ENCODE measurements at regions not wholly inside any gene's neighbourhood (a gene's known extent, or its start where the extent isn't known, plus 50 kb on each side); places are given as distances from the start of the nearest gene placed in this dataset.
A peak's percentile ranks its signal among the peaks of the same experiment; 100 is the strongest.

GRCh38 chr18:22307528-22307927, 110.2 kb downstream of the CTAGE1 start:
- Histone ChIP-seq H3K36me3 (no peaks in the 10 kb centered on the region), H3K27ac (no peak overlapping the region), H3K4me1 (no peaks in the 10 kb centered on the region), H3K4me3 (no peak overlapping the region), H3K27me3 (no peaks in the 10 kb centered on the region), H3K9me3 (no peaks in the 10 kb centered on the region)
- peak in 1 of 2 donors; percentile 51 for ATAC-seq (ENCODE audit: low FRiP score in 2 of 2)
- TF ChIP-seq POLR2A (IDR thresholded peaks at IDR 0.05): no peak
- TF ChIP-seq POLR2AphosphoS5 (IDR thresholded peaks at IDR 0.05): no peak
- no peak for TF ChIP-seq EP300 (IDR thresholded peaks at IDR 0.05)
- TF ChIP-seq CTCF (IDR thresholded peaks at IDR 0.05): peak in 1 of 6 experiments; percentile 16
- no peak for DNase-seq
- WGBS, 2 donors: 57 to 63% methylated on average over 2 of the region's 2 CpGs

GRCh38 chr18:22303927-22304326, 113.8 kb downstream of the CTAGE1 start:
- Histone ChIP-seq H3K4me1 (peaks cover 0 to 8% (median 5%) of the 10 kb centered on the region in 4 donors), H3K27me3 (no peaks in the 10 kb centered on the region), H3K9me3 (no peaks in the 10 kb centered on the region), H3K36me3 (no peaks in the 10 kb centered on the region), H3K4me3 (no peak overlapping the region), H3K27ac (no peak overlapping the region)
- DNase-seq (no peak), ATAC-seq (ENCODE audit: low FRiP score in 2 of 2) (no peak)
- no peak for TF ChIP-seq EP300 (IDR thresholded peaks at IDR 0.05)
- no peak for TF ChIP-seq POLR2A (IDR thresholded peaks at IDR 0.05)
- TF ChIP-seq CTCF (IDR thresholded peaks at IDR 0.05): no peak
- TF ChIP-seq POLR2AphosphoS5 (IDR thresholded peaks at IDR 0.05): no peak
- 74 to 78% methylated on average over 5 of the region's 5 CpGs for WGBS, 2 donors

- ATAC-seq (ENCODE audit: low FRiP score in 2 of 2) (peak in 1 of 2 donors; percentile 63), DNase-seq (no peak)
- Histone ChIP-seq H3K4me1 (peaks cover 0 to 8% (median 5%) of the 10 kb centered on the region in 4 donors), H3K27ac (no peak overlapping the region), H3K9me3 (no peaks in the 10 kb centered on the region), H3K36me3 (no peaks in the 10 kb centered on the region), H3K27me3 (no peaks in the 10 kb centered on the region), H3K4me3 (no peak overlapping the region)
- TF ChIP-seq POLR2A (IDR thresholded peaks at IDR 0.05) (no peak), EP300 (IDR thresholded peaks at IDR 0.05) (no peak), POLR2AphosphoS5 (IDR thresholded peaks at IDR 0.05) (no peak), CTCF (IDR thresholded peaks at IDR 0.05) (no peak)
- 51 to 52% methylated on average over 6 of the region's 6 CpGs for WGBS, 2 donors
Observed at GRCh38 chr18:22302144-22302543, 115.6 kb downstream of the CTAGE1 start.

- H3K4me1 ChIP-seq: peaks cover 0 to 8% (median 5%) of the 10 kb centered on the region in 4 donors
- no peaks in the 10 kb centered on the region for H3K9me3 ChIP-seq
- TF ChIP-seq POLR2A (IDR thresholded peaks at IDR 0.05): no peak
- TF ChIP-seq POLR2AphosphoS5 (IDR thresholded peaks at IDR 0.05): no peak
- TF ChIP-seq CTCF (IDR thresholded peaks at IDR 0.05): no peak
- no peak for TF ChIP-seq EP300 (IDR thresholded peaks at IDR 0.05)
- H3K36me3 ChIP-seq: no peaks in the 10 kb centered on the region
- H3K27me3 ChIP-seq: no peaks in the 10 kb centered on the region
- WGBS, 2 donors: 50% methylated on average over 10 of the region's 10 CpGs
- no peak overlapping the region for H3K27ac ChIP-seq
- ATAC-seq (ENCODE audit: low FRiP score in 2 of 2): peak in 1 of 2 donors; percentile 32
- no peak overlapping the region for H3K4me3 ChIP-seq
- no peak for DNase-seq
Observed at GRCh38 chr18:22300665-22301636, 116.8 kb downstream of the CTAGE1 start.
